Vagina (tissue), 2 donors: ENCODE measurements at regions not wholly inside any gene's neighbourhood (a gene's known extent, or its start where the extent isn't known, plus 50 kb on each side); places are given as distances from the start of the nearest gene placed in this dataset.

Source experiments
- CTCF ChIP-seq, 3 experiments: fragments of 450-650 bp in 2 of 3; fragments of 200-600 bp in 1 of 3; sonication (generic) in 1 of 3; IDR thresholded peaks; one replicate each; pipeline ENCODE4 v1.5.1; 2017 to 2019; ENCODE audit warnings: antibody characterized with exemption in 3 of 3, mild to moderate bottlenecking in 2 of 3, moderate library complexity in 2 of 3
- POLR2A ChIP-seq, 2 donors: fragments of 450-650 bp; IDR thresholded peaks; one replicate each; pipeline ENCODE4 v1.6.1; 2017; ENCODE audit warnings: antibody characterized with exemption in 2 of 2, mild to moderate bottlenecking in 2 of 2, moderate library complexity in 2 of 2
- POLR2AphosphoS5 ChIP-seq, 2 donors: sonication (generic); formaldehyde crosslinking; IDR thresholded peaks; one replicate each; pipeline ENCODE4 v1.9.0; 2017; ENCODE audit warnings: antibody characterized with exemption in 2 of 2, mild to moderate bottlenecking in 2 of 2, low read depth in 1 of 2; ENCODE audit not compliant: insufficient read depth in 1 of 2

GRCh38 chr1:242634732-242635131 lies 110.2 kb upstream of the PLD5 start:
- TF ChIP-seq CTCF (IDR thresholded peaks at IDR 0.05) (no peak), POLR2A (IDR thresholded peaks at IDR 0.05) (no peak), POLR2AphosphoS5 (IDR thresholded peaks at IDR 0.05; ENCODE audit: insufficient read depth in 1 of 2, low read depth in 1 of 2) (no peak)
